RWPE1 (cell line): ENCODE measurements at regions not wholly inside any gene's neighbourhood (a gene's known extent, or its start where the extent isn't known, plus 50 kb on each side); places are given as distances from the start of the nearest gene placed in this dataset.

ENCODE experiments used
- CTCF ChIA-PET: fragments of 350-600 bp; sonication (Branson Sonifier 250); formaldehyde crosslinking; extraction: SDS; loops from one replicate; lab custom pipeline; 2021; lab: Yijun Ruan, JAX
- POLR2A ChIA-PET: fragments of 400-600 bp; formaldehyde crosslinking; extraction: SDS; loops from one replicate; lab custom pipeline; 2020; ENCODE audit warnings: antibody characterized with exemption; ENCODE audit not compliant: low non-redundant PET; lab: Yijun Ruan, JAX
- DNase-seq: peaks from one replicate; pipeline ENCODE4 v3.0.0; 2012; ENCODE audit warnings: low spot score
- H3K27ac ChIP-seq: fragments of 450-650 bp; 2 replicates; pipeline ENCODE4 v1.5.1; 2017
- TF ChIP-seq, protein P1 (sequence below): fragments of 450-650 bp; conservative IDR thresholded peaks from 2 replicates; pipeline ENCODE4 v1.5.1; 2017; ENCODE audit warnings: low read depth, mild to moderate bottlenecking

DNA sequence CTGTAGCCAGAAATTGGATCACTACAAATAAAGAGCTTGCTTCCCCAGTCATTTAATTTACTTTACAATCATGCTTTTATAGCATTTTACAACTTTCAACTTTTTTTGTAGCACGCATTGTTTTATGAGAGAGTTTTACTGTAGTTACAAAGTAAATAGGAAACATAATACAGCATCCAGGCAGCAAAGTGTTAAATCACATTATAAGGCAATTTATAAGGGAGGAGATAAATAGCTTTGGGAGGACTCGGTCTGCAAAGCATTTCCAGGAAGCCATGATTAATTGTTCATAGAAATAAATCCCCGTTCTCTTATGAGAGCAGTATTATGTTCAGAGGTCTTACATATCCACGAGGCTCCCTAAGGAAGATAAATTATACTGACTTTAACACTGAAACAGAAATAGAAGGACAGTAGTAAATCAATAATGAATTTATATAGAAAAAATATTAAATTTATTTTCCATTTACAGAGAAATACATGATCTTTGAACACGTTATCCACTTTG, 792.6 kb upstream of the RAG2 start:
- TF ChIP-seq, protein P1, sequence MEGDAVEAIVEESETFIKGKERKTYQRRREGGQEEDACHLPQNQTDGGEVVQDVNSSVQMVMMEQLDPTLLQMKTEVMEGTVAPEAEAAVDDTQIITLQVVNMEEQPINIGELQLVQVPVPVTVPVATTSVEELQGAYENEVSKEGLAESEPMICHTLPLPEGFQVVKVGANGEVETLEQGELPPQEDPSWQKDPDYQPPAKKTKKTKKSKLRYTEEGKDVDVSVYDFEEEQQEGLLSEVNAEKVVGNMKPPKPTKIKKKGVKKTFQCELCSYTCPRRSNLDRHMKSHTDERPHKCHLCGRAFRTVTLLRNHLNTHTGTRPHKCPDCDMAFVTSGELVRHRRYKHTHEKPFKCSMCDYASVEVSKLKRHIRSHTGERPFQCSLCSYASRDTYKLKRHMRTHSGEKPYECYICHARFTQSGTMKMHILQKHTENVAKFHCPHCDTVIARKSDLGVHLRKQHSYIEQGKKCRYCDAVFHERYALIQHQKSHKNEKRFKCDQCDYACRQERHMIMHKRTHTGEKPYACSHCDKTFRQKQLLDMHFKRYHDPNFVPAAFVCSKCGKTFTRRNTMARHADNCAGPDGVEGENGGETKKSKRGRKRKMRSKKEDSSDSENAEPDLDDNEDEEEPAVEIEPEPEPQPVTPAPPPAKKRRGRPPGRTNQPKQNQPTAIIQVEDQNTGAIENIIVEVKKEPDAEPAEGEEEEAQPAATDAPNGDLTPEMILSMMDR: no peak
- ChIA-PET CTCF (no interaction called here), POLR2A (no interaction called here)
- DNase-seq: no peak
- no peak overlapping the region for H3K27ac ChIP-seq

DNA sequence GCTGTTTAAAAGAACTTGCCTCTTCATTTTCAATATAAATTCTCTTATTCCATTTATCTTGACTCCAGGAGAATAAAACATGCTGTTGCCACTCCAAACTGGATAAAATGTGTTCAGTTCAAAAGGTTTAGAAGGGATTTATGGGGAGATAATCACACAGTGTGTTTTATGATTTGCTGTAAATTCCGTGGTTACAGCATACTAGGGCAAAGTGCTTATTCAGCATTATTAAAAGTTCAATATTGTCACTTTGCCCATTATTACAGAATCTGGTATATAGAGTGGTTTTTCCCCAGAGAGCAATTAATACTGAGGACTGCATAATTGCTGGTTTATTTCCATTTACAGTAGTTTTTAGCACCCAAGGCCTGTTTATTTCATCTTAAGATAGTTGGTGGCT, 780.9 kb upstream of the RAG2 start:
- DNase-seq: no peak
- no peak overlapping the region for H3K27ac ChIP-seq
- ChIA-PET POLR2A (no interaction called here), CTCF (no interaction called here)
- TF ChIP-seq, protein P1: no peak

DNA sequence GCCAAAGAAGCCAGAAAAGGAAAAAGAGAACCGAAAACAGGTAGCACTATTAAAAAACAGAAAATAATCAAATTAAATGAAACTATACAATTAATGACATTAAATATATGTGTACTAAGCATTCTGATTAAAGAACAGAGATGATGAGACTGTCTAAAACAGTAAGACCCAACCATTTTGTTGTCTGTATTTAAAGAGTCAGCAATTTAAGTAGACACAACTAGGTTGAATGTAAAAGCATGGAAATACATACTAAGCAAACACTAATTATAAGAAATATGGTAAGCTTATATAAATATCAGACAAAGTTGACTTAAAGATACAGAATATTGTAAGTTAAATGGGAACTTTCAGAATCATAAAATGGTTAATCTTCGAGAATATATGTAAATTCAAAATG, 774.6 kb upstream of the RAG2 start:
- ChIA-PET POLR2A (no interaction called here), CTCF (no interaction called here)
- no peak for DNase-seq
- TF ChIP-seq, protein P1: no peak
- H3K27ac ChIP-seq: no peak overlapping the region

DNA sequence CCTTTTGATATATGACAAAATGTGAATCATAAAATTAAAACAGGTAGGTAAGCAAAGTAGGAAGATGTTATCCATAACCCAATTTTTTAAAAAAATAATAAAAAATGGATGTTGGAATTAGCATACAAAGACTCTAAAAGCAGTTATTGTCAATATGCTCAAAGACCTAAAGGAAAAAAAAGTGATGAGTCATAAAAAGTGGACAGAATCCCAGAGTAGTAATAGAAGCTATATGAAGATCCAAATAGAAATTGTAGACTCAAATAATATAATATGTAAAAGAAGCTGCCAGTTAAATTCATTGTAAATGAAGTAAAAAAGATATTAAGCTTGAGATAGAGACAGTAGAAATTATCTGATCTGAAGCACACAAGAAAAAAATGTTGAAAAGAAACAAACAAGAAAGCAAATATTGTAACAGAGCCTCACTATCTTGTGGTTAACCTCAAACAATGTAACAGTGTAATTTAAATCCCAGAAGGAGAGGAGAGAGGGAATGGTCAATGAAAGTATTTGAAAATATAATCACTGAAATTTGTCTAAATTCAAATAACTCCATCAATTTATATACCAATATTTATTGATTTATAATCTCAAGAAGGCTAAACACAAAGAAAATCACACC, 773.4 kb upstream of the RAG2 start:
- DNase-seq: no peak
- H3K27ac ChIP-seq: no peak overlapping the region
- ChIA-PET POLR2A (no interaction called here), CTCF (no interaction called here)
- TF ChIP-seq, protein P1: no peak

DNA sequence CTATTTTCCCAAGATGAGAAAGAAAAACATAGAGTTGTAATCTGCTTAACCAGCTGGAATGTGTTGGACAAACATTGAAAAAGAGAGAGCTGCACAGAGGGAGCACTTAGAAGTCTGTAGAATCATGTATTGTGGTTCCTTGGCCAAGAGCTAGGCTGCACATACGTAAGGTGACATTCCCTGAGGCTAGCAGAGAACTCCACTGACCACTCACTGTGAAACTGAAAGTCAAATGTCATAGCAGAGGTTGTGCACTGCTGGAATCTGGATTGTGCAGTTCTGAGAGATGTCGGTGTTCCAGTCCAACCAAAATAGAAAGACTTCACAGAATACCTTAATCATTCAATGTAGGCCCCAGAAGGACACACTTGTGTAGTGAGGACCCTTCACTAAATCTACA, 772.8 kb upstream of the RAG2 start:
- ChIA-PET POLR2A (no interaction called here), CTCF (no interaction called here)
- TF ChIP-seq, protein P1: no peak
- no peak overlapping the region for H3K27ac ChIP-seq
- no peak for DNase-seq

DNA sequence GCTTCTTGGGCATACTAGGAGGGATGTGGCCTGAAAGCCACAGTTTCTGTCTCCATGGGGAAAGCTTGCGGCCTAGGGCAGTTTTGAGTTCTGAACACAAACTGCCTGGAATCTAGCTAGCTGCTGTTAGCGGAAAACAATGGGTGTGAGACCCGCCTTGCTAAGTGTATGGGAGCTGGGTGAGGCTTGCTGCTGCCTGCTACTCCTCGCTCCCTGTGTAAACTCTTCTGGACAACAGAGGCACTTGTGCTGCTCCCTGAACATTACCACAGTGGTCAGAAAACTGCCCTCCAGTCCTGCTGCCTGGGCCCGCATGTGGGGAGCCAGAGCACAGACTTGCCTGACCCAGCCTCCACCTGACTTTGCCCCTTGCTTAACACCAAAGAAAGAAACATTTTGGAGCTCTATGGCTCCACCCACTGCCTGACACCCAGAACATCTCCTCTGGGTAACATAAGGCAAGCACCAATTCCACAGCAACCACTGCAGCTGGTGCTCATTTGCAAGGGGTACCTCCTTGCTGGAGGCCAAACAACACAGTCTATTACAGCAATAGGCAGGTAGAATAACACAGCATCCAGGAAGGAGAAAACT, 766.3 kb upstream of the RAG2 start:
- no peak overlapping the region for H3K27ac ChIP-seq
- TF ChIP-seq, protein P1: no peak
- POLR2A ChIA-PET: no interaction called here
- CTCF ChIA-PET: no interaction called here
- DNase-seq: no peak
